H1 (cell line): ENCODE measurements at regions not wholly inside any gene's neighbourhood (a gene's known extent, or its start where the extent isn't known, plus 50 kb on each side); places are given as distances from the start of the nearest gene placed in this dataset.

Experiments used
- CTCF ChIA-PET: fragments of 300-600 bp; sonication (Branson Sonifier 250); formaldehyde crosslinking; loops from one replicate; lab custom pipeline; 2021; ENCODE audit not compliant: partially characterized antibody; lab: Charles Lee
- POLR2A ChIA-PET: fragments of 300-600 bp; sonication (Branson Sonifier 250); formaldehyde crosslinking; loops from one replicate; lab custom pipeline; 2021; ENCODE audit warnings: inconsistent platforms; ENCODE audit not compliant: partially characterized antibody; lab: Charles Lee
- DNase-seq, 2 experiments: peaks; one replicate each; pipeline versions ENCODE4 v3.0.0 to v3.0.0-alpha.2; 2010 to 2022; ENCODE audit warnings: low spot score in 2 of 2, low read depth in 1 of 2, mixed read lengths in 1 of 2
- FAIRE-seq: peaks from 2 replicates; lab custom pipeline; 2011; peaks lifted over from hg19 to GRCh38; lab: Jason Lieb, UNC
- H2AFZ ChIP-seq: 2 replicates; pipeline ENCODE4 v1.8.1; 2012; ENCODE audit warnings: low read length, inconsistent platforms
- H2AK5ac ChIP-seq: 2 replicates; pipeline ENCODE4 v1.6.1; 2013; ENCODE audit warnings: low read depth, low read length
- H2BK120ac ChIP-seq: replicated peaks from 2 replicates; pipeline ENCODE3; 2013; ENCODE audit warnings: low read depth, low read length, inconsistent platforms
- H2BK12ac ChIP-seq: 2 replicates; pipeline ENCODE4 v1.6.1; 2013; ENCODE audit warnings: low read depth, low read length
- H2BK15ac ChIP-seq: 2 replicates; pipeline ENCODE4 v1.6.1; 2013; ENCODE audit warnings: low read length
- H2BK20ac ChIP-seq: 2 replicates; pipeline ENCODE4 v1.6.1; 2013; ENCODE audit warnings: low read length
- H2BK5ac ChIP-seq: 2 replicates; pipeline ENCODE4 v1.6.1; 2013; ENCODE audit warnings: low read depth, low read length
- H3K14ac ChIP-seq: 2 replicates; pipeline ENCODE4 v1.6.1; 2013; ENCODE audit warnings: inconsistent platforms; ENCODE audit not compliant: insufficient read length
- H3K18ac ChIP-seq: 2 replicates; pipeline ENCODE4 v1.6.1; 2013; ENCODE audit warnings: low read length; ENCODE audit errors: extremely low read depth
- H3K23ac ChIP-seq: 2 replicates; pipeline ENCODE4 v1.6.1; 2013; ENCODE audit warnings: inconsistent platforms; ENCODE audit not compliant: insufficient read length
- H3K23me2 ChIP-seq: 2 replicates; pipeline ENCODE4 v1.6.1; 2013; ENCODE audit warnings: low read depth, low read length
- H3K27ac ChIP-seq: 2 replicates; pipeline ENCODE4 v1.6.1; 2011; ENCODE audit warnings: low read depth, low read length, inconsistent platforms
- H3K27me3 ChIP-seq, 4 experiments: replicated peaks in 1 of 4; 1 replicate in 1 of 4; 2 replicates in 3 of 4; pipeline versions ENCODE4 v1.6.1 to v1.8.1; 2011 to 2013; ENCODE audit warnings: low read length in 3 of 4, mild to moderate bottlenecking in 3 of 4, inconsistent platforms in 2 of 4, mixed read lengths in 2 of 4, moderate library complexity in 1 of 4; ENCODE audit not compliant: control insufficient read depth in 3 of 4, insufficient read depth in 3 of 4; ENCODE audit errors: extremely low read depth in 1 of 4
- H3K36me3 ChIP-seq, 4 experiments: 2 replicates each; pipeline versions ENCODE4 v1.6.1 to v1.8.1; 2011 to 2013; ENCODE audit warnings: mild to moderate bottlenecking in 4 of 4, low read length in 3 of 4, moderate library complexity in 2 of 4, control low read depth in 1 of 4, inconsistent platforms in 1 of 4; ENCODE audit not compliant: insufficient read depth in 4 of 4, control insufficient read depth in 2 of 4
- H3K4ac ChIP-seq: replicated peaks from 2 replicates; pipeline ENCODE3; 2013; ENCODE audit warnings: low read length, low read depth, mixed read lengths, inconsistent platforms; ENCODE audit not compliant: insufficient read length
- H3K4me1 ChIP-seq, 4 experiments: replicated peaks in 1 of 4; 1 replicate in 1 of 4; 2 replicates in 3 of 4; pipeline versions ENCODE4 v1.6.1 to v1.8.1; 2011 to 2013; ENCODE audit warnings: low read length in 3 of 4, inconsistent platforms in 2 of 4, mixed read lengths in 1 of 4; ENCODE audit not compliant: insufficient read depth in 4 of 4, control insufficient read depth in 3 of 4
- H3K4me2 ChIP-seq, 2 experiments: 2 replicates each; pipeline versions ENCODE4 v1.6.1 to v1.8.1; 2011 to 2013; ENCODE audit warnings: low read depth in 2 of 2, low read length in 2 of 2, control low read depth in 1 of 2, inconsistent platforms in 1 of 2, mild to moderate bottlenecking in 1 of 2; ENCODE audit not compliant: insufficient read depth in 1 of 2
- H3K4me3 ChIP-seq, 4 experiments: fragments of 200-600, 300-600 bp in 1 of 4; sonication (generic), shearing (Covaris generic), sonication (Bioruptor Twin) in 1 of 4; 2 replicates each; pipeline versions ENCODE4 v1.5.1 to v1.8.1; 2011 to 2016; ENCODE audit warnings: low read length in 4 of 4, low read depth in 3 of 4, control low read depth in 2 of 4, inconsistent platforms in 2 of 4, mild to moderate bottlenecking in 2 of 4, mixed read lengths in 1 of 4, moderate library complexity in 1 of 4; ENCODE audit not compliant: insufficient read depth in 2 of 4; ENCODE audit errors: extremely low read depth in 1 of 4
- H3K56ac ChIP-seq: replicated peaks from 2 replicates; pipeline ENCODE3; 2013; ENCODE audit warnings: low read depth, mild to moderate bottlenecking, mixed read lengths, low read length, inconsistent platforms; ENCODE audit not compliant: insufficient read length
- H3K79me1 ChIP-seq: 2 replicates; pipeline ENCODE4 v1.6.1; 2013; ENCODE audit warnings: low read depth, low read length, control low read depth
- H3K79me2 ChIP-seq, 2 experiments: 2 replicates each; pipeline versions ENCODE4 v1.6.1 to v1.8.1; 2012 to 2013; ENCODE audit warnings: low read length in 2 of 2, mild to moderate bottlenecking in 2 of 2, inconsistent platforms in 1 of 2; ENCODE audit not compliant: insufficient read depth in 2 of 2, control insufficient read depth in 1 of 2
- H3K9ac ChIP-seq, 4 experiments: replicated peaks in 1 of 4; 1 replicate in 1 of 4; 2 replicates in 3 of 4; pipeline versions ENCODE4 v1.6.1 to v1.8.1; 2011 to 2013; ENCODE audit warnings: low read depth in 3 of 4, low read length in 3 of 4, control low read depth in 2 of 4, mild to moderate bottlenecking in 2 of 4, moderate library complexity in 2 of 4, inconsistent platforms in 1 of 4; ENCODE audit errors: extremely low read depth in 1 of 4
- H3K9me3 ChIP-seq, 2 experiments: 2 replicates each; pipeline versions ENCODE4 v1.6.1 to v1.8.1; 2012 to 2013; ENCODE audit warnings: mild to moderate bottlenecking in 2 of 2, moderate library complexity in 2 of 2, control low read depth in 1 of 2, inconsistent platforms in 1 of 2, low read depth in 1 of 2, low read length in 1 of 2, mixed read lengths in 1 of 2; ENCODE audit not compliant: insufficient read depth in 2 of 2
- H4K20me1 ChIP-seq, 2 experiments: replicated peaks in 1 of 2; 2 replicates each; pipeline versions ENCODE3 to v1.8.1; 2011 to 2013; ENCODE audit warnings: inconsistent platforms in 2 of 2, low read length in 2 of 2, mild to moderate bottlenecking in 1 of 2; ENCODE audit not compliant: insufficient read depth in 2 of 2, control insufficient read depth in 1 of 2
- H4K5ac ChIP-seq: 2 replicates; pipeline ENCODE4 v1.6.1; 2013; ENCODE audit warnings: low read length, low read depth, mixed read lengths, inconsistent platforms; ENCODE audit not compliant: insufficient read length
- H4K8ac ChIP-seq: 2 replicates; pipeline ENCODE4 v1.8.0; 2013; ENCODE audit warnings: mild to moderate bottlenecking, moderate library complexity, low read length, inconsistent platforms; ENCODE audit not compliant: insufficient read depth; ENCODE audit errors: extremely low read depth
- H4K91ac ChIP-seq: replicated peaks from 2 replicates; pipeline ENCODE3; 2013; ENCODE audit warnings: low read length, mixed read lengths, inconsistent platforms; ENCODE audit not compliant: insufficient read length
- ASH2L ChIP-seq: fragments of 200-600, 300-600 bp; sonication (generic); IDR thresholded peaks from one replicate; pipeline ENCODE4 v1.7.1; 2017; ENCODE audit warnings: low read length
- CTCF ChIP-seq, 3 experiments: IDR thresholded peaks; 1 replicate in 2 of 3; 2 replicates in 1 of 3; pipeline versions ENCODE4 v1.5.1 to v1.6.1; 2011; ENCODE audit warnings: low read length in 3 of 3, mild to moderate bottlenecking in 3 of 3, inconsistent platforms in 2 of 3, low read depth in 1 of 3, moderate library complexity in 1 of 3; ENCODE audit not compliant: insufficient read depth in 1 of 3; ENCODE audit errors: control extremely low read depth in 1 of 3
- GTF2F1 ChIP-seq: IDR thresholded peaks from 2 replicates; pipeline ENCODE4 v1.6.1; 2012; ENCODE audit warnings: low read depth, low read length, improper control_type of control experiment, borderline replicate concordance
- HDAC6 ChIP-seq: IDR thresholded peaks from one replicate; pipeline ENCODE4 v1.7.1; 2012; ENCODE audit warnings: low read depth, mild to moderate bottlenecking, inconsistent platforms, low read length, moderate library complexity
- KDM5A ChIP-seq: fragments of 200-600 bp; IDR thresholded peaks from 2 replicates; pipeline ENCODE4 v1.7.1; 2012; ENCODE audit warnings: mild to moderate bottlenecking, low read length, inconsistent platforms, mixed read lengths
- TAF1 ChIP-seq: IDR thresholded peaks from 2 replicates; pipeline ENCODE4 v1.6.1; 2011; ENCODE audit warnings: mild to moderate bottlenecking, low read depth, low read length
- TEAD4 ChIP-seq: IDR thresholded peaks from 2 replicates; pipeline ENCODE4 v1.6.1; 2012; ENCODE audit warnings: low read depth, low read length, inconsistent platforms, mixed read lengths
- ZNF274 ChIP-seq: IDR thresholded peaks from 2 replicates; pipeline ENCODE4 v1.7.0; 2012; ENCODE audit warnings: low read length, borderline replicate concordance; ENCODE audit errors: extremely low read depth
- WGBS, 2 experiments: shearing (Covaris generic) in 1 of 2; methylation state at CpG; one replicate each; pipeline versions ENCODE4 v1.1.6 to v1.1.7; 2013 to 2015; ENCODE audit warnings: low lambda C conversion rate in 2 of 2, mixed read lengths in 2 of 2, inconsistent platforms in 1 of 2, low coverage in 1 of 2, missing lambda C conversion rate in 1 of 2; ENCODE audit not compliant: insufficient replicate concordance in 2 of 2, insufficient coverage in 1 of 2, insufficient read length in 1 of 2; ENCODE audit errors: extremely low coverage in 1 of 2, missing lambda C conversion rate in 1 of 2; 5-methylcytosine and 5-hydroxymethylcytosine counted together

- Histone ChIP-seq H3K56ac (no peak overlapping the region), H4K8ac (no peak overlapping the region), H3K4ac (no peak overlapping the region), H3K9ac (no peak overlapping the region), H3K4me3 (no peak overlapping the region), H4K5ac (no peak overlapping the region), H3K27ac (no peak overlapping the region), H3K23me2 (no peaks in the 10 kb centered on the region), H2BK15ac (no peak overlapping the region), H4K20me1 (no peaks in the 10 kb centered on the region), H2AK5ac (no peak overlapping the region), H2BK12ac (no peak overlapping the region), H3K79me2 (no peaks in the 10 kb centered on the region), H2BK5ac (no peak overlapping the region), H3K27me3 (no peaks in the 10 kb centered on the region), H2AFZ (no peak overlapping the region), H3K4me2 (no peak overlapping the region), H2BK120ac (no peak overlapping the region), H4K91ac (no peak overlapping the region), H3K79me1 (no peaks in the 10 kb centered on the region), H3K36me3 (no peaks in the 10 kb centered on the region), H3K14ac (no peak overlapping the region), H3K4me1 (peaks cover 0 to 6% (median 3%) of the 10 kb centered on the region in 4 experiments; a peak in 4 of 7 replicates), H3K9me3 (no peaks in the 10 kb centered on the region), H3K18ac (no peak overlapping the region), H2BK20ac (no peak overlapping the region), H3K23ac (no peak overlapping the region)
- no peak for DNase-seq
- FAIRE-seq: no peak
- TF ChIP-seq KDM5A (no peak), HDAC6 (no peak), CTCF (IDR thresholded peaks at IDR 0.05; ENCODE audit: control extremely low read depth in 1 of 3, insufficient read depth in 1 of 3, low read depth in 1 of 3, low read length in 3 of 3) (no peak), GTF2F1 (no peak), ZNF274 (no peak), ASH2L (no peak), TEAD4 (no peak), TAF1 (no peak)
- WGBS, 2 experiments: 79% methylated on average over 5 of the region's 5 CpGs; no CpG with 5 or more reads in 1 of the 2 experiments
- ChIA-PET CTCF (interaction anchor here (0.6 to 17.1 kb wide), 9 partner anchors 14 to 532 kb away, joined by 3 to 192 read pairs (median 4); no protein-coding TSS in a partner anchor), POLR2A (interaction anchor here (1.6 kb wide), 1 partner anchor 61 kb away, joined by 7 read pairs; the partner anchor contains the start of gene HSPA9)
Measured at GRCh38 chr5:138636398-138636944, 61.3 kb upstream of the HSPA9 start.
